C4-2B (cell line): ENCODE measurements at regions not wholly inside any gene's neighbourhood (a gene's known extent, or its start where the extent isn't known, plus 50 kb on each side); places are given as distances from the start of the nearest gene placed in this dataset.

Source experiments
- ZFX ChIP-seq: fragments of 450-650 bp; IDR thresholded peaks from 2 replicates; pipeline ENCODE4 v1.6.1; 2017
- TF ChIP-seq, protein P1 (sequence below): fragments of 450-650 bp; conservative IDR thresholded peaks from 2 replicates; pipeline ENCODE4 v1.5.1; 2017; ENCODE audit warnings: mild to moderate bottlenecking

GRCh38 chr10:21032587-21033319 lies 135.6 kb upstream of the NEBL start:
- TF ChIP-seq, protein P1, sequence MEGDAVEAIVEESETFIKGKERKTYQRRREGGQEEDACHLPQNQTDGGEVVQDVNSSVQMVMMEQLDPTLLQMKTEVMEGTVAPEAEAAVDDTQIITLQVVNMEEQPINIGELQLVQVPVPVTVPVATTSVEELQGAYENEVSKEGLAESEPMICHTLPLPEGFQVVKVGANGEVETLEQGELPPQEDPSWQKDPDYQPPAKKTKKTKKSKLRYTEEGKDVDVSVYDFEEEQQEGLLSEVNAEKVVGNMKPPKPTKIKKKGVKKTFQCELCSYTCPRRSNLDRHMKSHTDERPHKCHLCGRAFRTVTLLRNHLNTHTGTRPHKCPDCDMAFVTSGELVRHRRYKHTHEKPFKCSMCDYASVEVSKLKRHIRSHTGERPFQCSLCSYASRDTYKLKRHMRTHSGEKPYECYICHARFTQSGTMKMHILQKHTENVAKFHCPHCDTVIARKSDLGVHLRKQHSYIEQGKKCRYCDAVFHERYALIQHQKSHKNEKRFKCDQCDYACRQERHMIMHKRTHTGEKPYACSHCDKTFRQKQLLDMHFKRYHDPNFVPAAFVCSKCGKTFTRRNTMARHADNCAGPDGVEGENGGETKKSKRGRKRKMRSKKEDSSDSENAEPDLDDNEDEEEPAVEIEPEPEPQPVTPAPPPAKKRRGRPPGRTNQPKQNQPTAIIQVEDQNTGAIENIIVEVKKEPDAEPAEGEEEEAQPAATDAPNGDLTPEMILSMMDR, result no peak
- no peak for TF ChIP-seq ZFX
